ENCODE measurements at regions not wholly inside any gene's neighbourhood (a gene's known extent, or its start where the extent isn't known, plus 50 kb on each side); places are given as distances from the start of the nearest gene placed in this dataset.
"Not testable (repeated sequence)": the region's sequence is repeated elsewhere in the genome, so short reads cannot be mapped to it uniquely, and the experiment has no call there.

DNA sequence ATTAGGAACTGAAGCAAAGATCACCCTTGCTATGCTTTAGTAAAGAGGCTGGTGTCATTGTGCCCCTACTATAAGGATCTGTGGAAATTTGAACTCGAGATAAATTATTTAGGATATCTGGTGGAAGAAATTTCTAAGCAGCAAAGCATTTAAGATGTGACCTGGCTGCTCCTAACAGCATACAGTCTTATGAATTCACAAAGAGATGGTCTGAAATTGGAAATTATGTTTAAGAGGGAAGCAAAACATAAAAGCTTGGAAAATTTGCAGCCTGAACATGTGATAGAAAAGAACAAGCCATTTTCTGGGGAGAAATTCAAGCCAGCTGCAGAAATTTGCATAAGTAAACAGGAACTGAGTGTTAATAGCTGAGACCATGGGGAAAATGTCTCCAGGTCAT is 223.7 kb downstream of the FBXO4 start:
- intact Hi-C loops (cut with micrococcal nuclease): no loop called here
- DNase-seq: no peak
- Histone ChIP-seq H3K36me3 (peaks cover 5% of the 10 kb centered on the region), H3K4me3 (no peak overlapping the region), H3K9me3 (replicated peaks) (peaks cover 41% of the 10 kb centered on the region), H3K27me3 (ENCODE audit: low read depth) (no peaks in the 10 kb centered on the region), H3K27ac (replicated peaks) (no peak overlapping the region), H3K4me1 (no peaks in the 10 kb centered on the region)
- no peak for TF ChIP-seq CTCF (IDR thresholded peaks at IDR 0.05; ENCODE audit: borderline replicate concordance)

DNA sequence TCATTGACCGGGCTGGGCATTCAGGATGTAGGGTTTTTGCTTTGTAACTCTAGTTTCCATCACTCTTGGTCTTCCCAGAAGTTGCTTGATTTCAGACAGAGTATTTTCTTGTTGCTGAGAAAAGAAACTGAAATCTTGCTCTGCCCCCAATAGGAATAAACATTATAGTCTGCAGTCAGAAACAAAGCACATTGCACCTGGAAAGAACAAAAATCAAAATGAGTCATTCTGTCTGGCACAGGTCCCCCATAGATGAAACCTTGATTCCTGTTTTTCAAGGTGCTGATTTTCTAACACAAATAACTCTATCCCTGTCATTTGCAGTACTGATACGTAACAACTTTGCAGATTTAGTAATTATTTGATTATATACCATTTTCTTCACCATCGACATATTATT is 232.1 kb downstream of the FBXO4 start:
- Histone ChIP-seq H3K27me3 (ENCODE audit: low read depth) (no peaks in the 10 kb centered on the region), H3K4me1 (no peaks in the 10 kb centered on the region), H3K27ac (replicated peaks) (no peak overlapping the region), H3K9me3 (replicated peaks) (no peaks in the 10 kb centered on the region), H3K4me3 (no peak overlapping the region), H3K36me3 (no peaks in the 10 kb centered on the region)
- intact Hi-C loops (cut with micrococcal nuclease): no loop called here
- no peak for TF ChIP-seq CTCF (IDR thresholded peaks at IDR 0.05; ENCODE audit: borderline replicate concordance)
- no peak for DNase-seq

DNA sequence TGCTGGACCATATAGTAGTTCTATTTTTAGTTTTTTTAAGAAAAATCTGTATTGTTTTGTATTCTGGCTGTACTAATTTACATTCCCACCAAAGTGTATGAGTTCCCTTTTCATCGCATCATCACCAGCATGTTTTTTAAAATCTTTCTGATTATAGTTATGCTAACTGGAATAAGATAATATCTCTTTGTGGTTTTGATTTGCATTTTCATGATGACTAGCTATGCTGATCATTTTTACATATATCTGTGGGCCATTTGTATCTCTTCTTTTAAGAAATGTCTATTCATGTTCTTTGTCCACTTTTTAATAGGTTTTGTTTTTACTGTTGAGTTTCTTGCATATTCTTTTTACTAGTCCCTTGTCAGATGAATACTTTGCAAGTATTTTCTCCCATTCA is 238.0 kb downstream of the FBXO4 start:
- Histone ChIP-seq H3K27ac (replicated peaks) (no peak overlapping the region), H3K4me1 (no peaks in the 10 kb centered on the region), H3K36me3 (no peaks in the 10 kb centered on the region), H3K4me3 (no peak overlapping the region), H3K9me3 (replicated peaks) (no peaks in the 10 kb centered on the region), H3K27me3 (ENCODE audit: low read depth) (no peaks in the 10 kb centered on the region)
- no peak for DNase-seq
- intact Hi-C loops (cut with micrococcal nuclease): no loop called here
- no peak for TF ChIP-seq CTCF (IDR thresholded peaks at IDR 0.05; ENCODE audit: borderline replicate concordance)

DNA sequence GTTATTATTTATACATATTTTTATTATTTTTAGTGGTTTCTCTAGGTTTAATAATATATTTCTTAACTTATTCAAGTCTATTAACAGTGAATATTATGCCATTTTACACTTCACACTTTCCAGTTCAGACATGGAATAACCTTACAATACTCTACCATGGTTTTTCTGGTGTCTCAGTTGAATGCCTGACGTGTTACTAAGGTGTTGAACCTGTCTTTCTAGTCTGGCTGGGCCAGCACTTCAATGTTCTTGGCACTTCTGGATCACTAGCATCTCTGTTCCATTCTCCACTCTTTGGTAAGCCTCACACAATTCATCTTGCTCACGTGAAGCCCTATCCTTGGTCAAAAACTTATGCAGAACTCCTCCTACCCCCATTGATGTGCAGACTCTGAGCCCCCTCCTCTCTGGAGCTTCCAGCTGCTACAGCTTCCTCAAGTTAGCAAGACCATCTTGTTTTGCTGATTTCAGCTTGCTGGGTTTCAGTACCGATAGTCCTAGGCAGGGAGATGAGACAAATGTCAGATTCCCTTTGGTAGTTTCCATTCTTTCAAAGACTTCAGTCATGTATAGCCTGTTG is 243.1 kb downstream of the FBXO4 start:
- no peak for TF ChIP-seq CTCF (IDR thresholded peaks at IDR 0.05; ENCODE audit: borderline replicate concordance)
- Histone ChIP-seq H3K27ac (replicated peaks) (no peak overlapping the region), H3K9me3 (replicated peaks) (no peaks in the 10 kb centered on the region), H3K27me3 (ENCODE audit: low read depth) (peaks cover 3% of the 10 kb centered on the region), H3K4me1 (no peaks in the 10 kb centered on the region), H3K4me3 (no peak overlapping the region), H3K36me3 (no peaks in the 10 kb centered on the region)
- no peak for DNase-seq
- intact Hi-C loops (cut with micrococcal nuclease): no loop called here

DNA sequence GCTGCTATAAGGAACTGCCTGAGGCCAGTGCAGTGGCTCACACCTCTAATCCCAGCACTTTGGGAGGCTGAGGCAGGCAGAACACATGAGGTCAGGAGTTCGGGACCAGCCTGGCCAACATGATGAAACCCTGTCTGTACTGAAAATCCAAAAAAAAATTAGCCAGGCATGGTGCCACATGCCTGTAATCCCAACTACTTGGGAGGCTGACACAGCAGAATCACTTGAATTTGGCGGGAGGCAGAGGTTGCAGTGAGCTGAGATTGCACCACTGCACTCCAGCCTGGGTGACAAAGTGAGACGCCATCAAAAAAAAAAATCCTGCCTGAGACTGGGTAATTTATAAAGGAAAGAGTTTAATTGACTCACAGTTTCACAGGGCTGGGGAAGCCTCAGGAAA is 247.1 kb upstream of the GHR start:
- H3K9me3 ChIP-seq (replicated peaks); intact Hi-C loops (cut with micrococcal nuclease); H3K36me3 ChIP-seq; H3K27ac ChIP-seq (replicated peaks); DNase-seq; H3K4me1 ChIP-seq; H3K4me3 ChIP-seq: not testable (repeated sequence)
- H3K27me3 ChIP-seq (ENCODE audit: low read depth): peaks cover 15% of the 10 kb centered on the region

DNA sequence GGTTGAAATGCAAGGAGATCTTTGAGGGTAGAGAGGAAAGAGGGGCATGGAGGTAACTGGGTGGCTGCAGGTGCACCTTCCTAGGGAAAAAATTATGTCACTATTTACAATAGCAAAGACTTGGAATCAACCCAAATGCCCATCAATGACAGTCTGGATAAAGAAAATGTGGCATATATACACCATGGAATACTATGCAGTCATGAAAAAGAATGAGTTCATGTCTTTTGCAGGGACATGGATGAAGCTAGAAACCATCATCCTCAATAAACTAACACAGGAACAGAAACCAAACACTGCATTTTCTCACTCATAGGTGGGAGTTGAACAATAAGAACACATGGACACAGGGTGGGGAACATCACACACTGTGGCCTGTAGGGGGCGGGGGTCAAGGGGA is 243.4 kb upstream of the GHR start:
- intact Hi-C loops (cut with micrococcal nuclease); H3K36me3 ChIP-seq; H3K9me3 ChIP-seq (replicated peaks); DNase-seq; H3K27ac ChIP-seq (replicated peaks); H3K4me1 ChIP-seq; H3K4me3 ChIP-seq: not testable (repeated sequence)
- peaks cover 15% of the 10 kb centered on the region for H3K27me3 ChIP-seq (ENCODE audit: low read depth)

DNA sequence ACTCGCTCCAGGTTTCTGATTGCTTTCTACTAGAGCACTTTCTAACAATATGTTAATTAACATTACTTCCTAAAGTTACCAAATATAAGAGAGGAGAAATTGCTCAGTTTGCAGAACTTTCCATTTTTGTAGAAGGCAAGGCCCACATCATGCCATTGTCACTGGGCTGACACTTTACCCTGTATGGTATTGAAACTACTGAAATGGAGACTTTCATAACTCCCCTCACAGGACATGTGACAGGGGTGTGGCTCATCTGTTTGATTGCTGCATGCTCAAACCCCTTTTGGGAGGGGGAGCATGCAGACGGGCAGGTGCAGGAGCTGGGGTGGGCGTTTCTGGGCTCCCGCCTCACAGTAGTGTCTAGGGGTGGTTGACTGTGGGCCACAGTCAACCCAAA is 206.3 kb upstream of the GHR start:
- Histone ChIP-seq H3K27me3 (ENCODE audit: low read depth) (no peaks in the 10 kb centered on the region), H3K36me3 (no peaks in the 10 kb centered on the region), H3K9me3 (replicated peaks) (no peaks in the 10 kb centered on the region), H3K27ac (replicated peaks) (no peak overlapping the region), H3K4me3 (no peak overlapping the region), H3K4me1 (no peaks in the 10 kb centered on the region)
- no peak for DNase-seq
- intact Hi-C loops (cut with micrococcal nuclease): no loop called here
- no peak for TF ChIP-seq CTCF (IDR thresholded peaks at IDR 0.05; ENCODE audit: borderline replicate concordance)
